ENCODE measurements at regions not wholly inside any gene's neighbourhood (a gene's known extent, or its start where the extent isn't known, plus 50 kb on each side); places are given as distances from the start of the nearest gene placed in this dataset.

GRCh38 chr6:126926926-126927325 is 191.5 kb upstream of the RSPO3 start:
- Histone ChIP-seq H4K20me1 (ENCODE audit: control insufficient read depth, insufficient read depth, low read depth, low read length) (no peaks in the 10 kb centered on the region), H3K27ac (ENCODE audit: low read depth, low read length) (no peak overlapping the region), H3K79me2 (ENCODE audit: control insufficient read depth, low read length) (no peaks in the 10 kb centered on the region), H3K4me1 (ENCODE audit: control insufficient read depth, low read length) (no peaks in the 10 kb centered on the region), H3K9me2 (replicated peaks; ENCODE audit: control insufficient read depth, low read length) (no peaks in the 10 kb centered on the region), H3K36me3 (ENCODE audit: control insufficient read depth, low read length) (no peaks in the 10 kb centered on the region), H3F3A (ENCODE audit: control insufficient read depth, insufficient read depth) (no peaks in the 10 kb centered on the region), H3K4me3 (ENCODE audit: low read length) (no peak overlapping the region), H3K4me2 (ENCODE audit: low read length) (no peak overlapping the region), H3K27me3 (ENCODE audit: control insufficient read depth, low read length) (no peaks in the 10 kb centered on the region), H3K9me3 (ENCODE audit: control insufficient read depth, insufficient read depth, low read length) (no peaks in the 10 kb centered on the region)
- TF ChIP-seq CTCF (IDR thresholded peaks at IDR 0.05; ENCODE audit: low read depth, low read length, poor library complexity, severe bottlenecking) (no peak), EZH2phosphoT487 (IDR thresholded peaks at IDR 0.05; ENCODE audit: borderline replicate concordance, low read length) (no peak)

- no peaks in the 10 kb centered on the region for H3K9me3 ChIP-seq (ENCODE audit: control insufficient read depth, insufficient read depth, low read length)
- TF ChIP-seq CTCF (IDR thresholded peaks at IDR 0.05; ENCODE audit: low read depth, low read length, poor library complexity, severe bottlenecking) (no peak), EZH2phosphoT487 (IDR thresholded peaks at IDR 0.05; ENCODE audit: borderline replicate concordance, low read length) (no peak)
- H3K27me3 ChIP-seq (ENCODE audit: control insufficient read depth, low read length), result no peaks in the 10 kb centered on the region
- no peak overlapping the region for H3K27ac ChIP-seq (ENCODE audit: low read depth, low read length)
- H3F3A ChIP-seq (ENCODE audit: control insufficient read depth, insufficient read depth), result no peaks in the 10 kb centered on the region
- H3K36me3 ChIP-seq (ENCODE audit: control insufficient read depth, low read length), result no peaks in the 10 kb centered on the region
- H3K4me1 ChIP-seq (ENCODE audit: control insufficient read depth, low read length), result no peaks in the 10 kb centered on the region
- no peak overlapping the region for H3K4me2 ChIP-seq (ENCODE audit: low read length)
- H3K79me2 ChIP-seq (ENCODE audit: control insufficient read depth, low read length), result no peaks in the 10 kb centered on the region
- H4K20me1 ChIP-seq (ENCODE audit: control insufficient read depth, insufficient read depth, low read depth, low read length), result no peaks in the 10 kb centered on the region
- H3K9me2 ChIP-seq (replicated peaks; ENCODE audit: control insufficient read depth, low read length), result no peaks in the 10 kb centered on the region
- no peak overlapping the region for H3K4me3 ChIP-seq (ENCODE audit: low read length)
Observed at GRCh38 chr6:126927841-126928240, 190.6 kb upstream of the RSPO3 start.

DNA sequence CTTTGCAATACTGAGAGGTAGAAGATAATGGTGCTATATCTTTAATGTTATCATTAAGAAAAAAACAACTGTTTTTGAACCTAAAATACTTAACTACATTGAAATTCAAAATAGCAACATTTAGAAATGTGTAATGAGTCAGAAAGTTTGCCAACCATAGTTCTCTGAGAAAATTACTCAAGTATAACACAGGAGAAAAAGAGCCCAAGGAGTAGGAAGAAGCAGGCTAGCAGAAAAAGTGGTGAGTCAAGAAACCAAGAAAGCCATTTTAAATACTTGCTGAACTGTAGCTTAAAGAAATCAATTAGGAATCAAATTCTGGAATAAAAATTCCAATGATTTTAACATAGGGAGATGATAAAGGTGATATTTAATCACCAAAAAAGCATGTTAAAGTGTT is 181.0 kb upstream of the RSPO3 start:
- Histone ChIP-seq H3K9me3 (ENCODE audit: control insufficient read depth, insufficient read depth, low read length) (no peaks in the 10 kb centered on the region), H3K27ac (ENCODE audit: low read depth, low read length) (no peak overlapping the region), H3K27me3 (ENCODE audit: control insufficient read depth, low read length) (no peaks in the 10 kb centered on the region), H3K36me3 (ENCODE audit: control insufficient read depth, low read length) (no peaks in the 10 kb centered on the region), H4K20me1 (ENCODE audit: control insufficient read depth, insufficient read depth, low read depth, low read length) (no peaks in the 10 kb centered on the region), H3K79me2 (ENCODE audit: control insufficient read depth, low read length) (no peaks in the 10 kb centered on the region), H3K9me2 (replicated peaks; ENCODE audit: control insufficient read depth, low read length) (no peaks in the 10 kb centered on the region), H3K4me1 (ENCODE audit: control insufficient read depth, low read length) (no peaks in the 10 kb centered on the region), H3F3A (ENCODE audit: control insufficient read depth, insufficient read depth) (no peaks in the 10 kb centered on the region), H3K4me2 (ENCODE audit: low read length) (no peak overlapping the region), H3K4me3 (ENCODE audit: low read length) (no peak overlapping the region)
- TF ChIP-seq CTCF (IDR thresholded peaks at IDR 0.05; ENCODE audit: low read depth, low read length, poor library complexity, severe bottlenecking) (no peak), EZH2phosphoT487 (IDR thresholded peaks at IDR 0.05; ENCODE audit: borderline replicate concordance, low read length) (no peak)

DNA sequence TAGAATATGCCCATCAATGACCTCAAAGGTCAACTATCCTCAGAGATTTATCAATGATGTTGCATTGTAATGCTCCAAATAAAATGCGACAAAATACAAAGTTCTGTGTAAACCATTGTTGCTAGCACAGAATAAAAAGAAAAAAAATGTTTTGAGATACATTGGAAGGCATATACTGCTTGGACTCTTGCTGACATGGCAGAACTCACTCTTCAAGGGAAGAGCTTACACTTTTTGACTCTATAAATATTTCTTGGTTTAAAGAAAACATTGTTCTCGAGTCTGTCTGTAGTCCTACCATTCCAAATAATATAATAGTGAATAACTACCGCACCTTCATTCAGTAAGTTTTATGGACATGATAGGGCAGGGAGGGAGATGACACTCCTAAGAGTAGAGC is 178.7 kb upstream of the RSPO3 start:
- Histone ChIP-seq H3K9me3 (ENCODE audit: control insufficient read depth, insufficient read depth, low read length) (no peaks in the 10 kb centered on the region), H3K79me2 (ENCODE audit: control insufficient read depth, low read length) (no peaks in the 10 kb centered on the region), H3K4me1 (ENCODE audit: control insufficient read depth, low read length) (no peaks in the 10 kb centered on the region), H3K27me3 (ENCODE audit: control insufficient read depth, low read length) (no peaks in the 10 kb centered on the region), H3K27ac (ENCODE audit: low read depth, low read length) (no peak overlapping the region), H3K36me3 (ENCODE audit: control insufficient read depth, low read length) (no peaks in the 10 kb centered on the region), H3K4me3 (ENCODE audit: low read length) (no peak overlapping the region), H3F3A (ENCODE audit: control insufficient read depth, insufficient read depth) (no peaks in the 10 kb centered on the region), H4K20me1 (ENCODE audit: control insufficient read depth, insufficient read depth, low read depth, low read length) (no peaks in the 10 kb centered on the region), H3K9me2 (replicated peaks; ENCODE audit: control insufficient read depth, low read length) (no peaks in the 10 kb centered on the region), H3K4me2 (ENCODE audit: low read length) (no peak overlapping the region)
- TF ChIP-seq CTCF (IDR thresholded peaks at IDR 0.05; ENCODE audit: low read depth, low read length, poor library complexity, severe bottlenecking) (no peak), EZH2phosphoT487 (IDR thresholded peaks at IDR 0.05; ENCODE audit: borderline replicate concordance, low read length) (no peak)
